Stimulated activated CD8-positive, alpha-beta memory T cell treated with anti-CD3 and anti-CD28 coated beads, Interleukin-4, amount 100 ng/mL, for 24 hours (primary cell): ENCODE measurements at regions not wholly inside any gene's neighbourhood (a gene's known extent, or its start where the extent isn't known, plus 50 kb on each side); places are given as distances from the start of the nearest gene placed in this dataset.

Source experiments
- DNase-seq: peaks from one replicate; pipeline ENCODE4 v3.0.0-alpha.2; 2020; ENCODE audit warnings: low read depth

GRCh38 chr2:41990245-41990644 is 57.6 kb upstream of the PKDCC start:
- DNase-seq: no peak

- DNase-seq: no peak
These were observed 57.1 kb upstream of the PKDCC start for GRCh38 chr2:41990688-41991087.

GRCh38 chr2:41992056-41992642 is 55.7 kb upstream of the PKDCC start:
- no peak for DNase-seq

GRCh38 chr2:41992671-41993434 is 55.0 kb upstream of the PKDCC start:
- no peak for DNase-seq

- no peak for DNase-seq
These were observed 54.3 kb upstream of the PKDCC start for GRCh38 chr2:41993435-41993925.

GRCh38 chr2:41994233-41994637 is 53.6 kb upstream of the PKDCC start:
- no peak for DNase-seq

GRCh38 chr2:41994661-41995060 is 53.2 kb upstream of the PKDCC start:
- DNase-seq: no peak

- DNase-seq: no peak
These were observed 50.3 kb upstream of the PKDCC start for GRCh38 chr2:41997561-41997960.
